ENCODE measurements at regions not wholly inside any gene's neighbourhood (a gene's known extent, or its start where the extent isn't known, plus 50 kb on each side); places are given as distances from the start of the nearest gene placed in this dataset.

GRCh38 chr20:40773376-40773775, 84.3 kb upstream of the MAFB start:
- ChIA-PET CTCF (interaction anchor here (0.6 to 1.0 kb wide), 5 partner anchors 10 to 435 kb away, joined by 3 to 4 read pairs (median 4); no protein-coding TSS in a partner anchor), POLR2A (ENCODE audit: low non-redundant PET) (no interaction called here)
- no peak for TF ChIP-seq CTCF (conservative IDR thresholded peaks at IDR 0.05; ENCODE audit: low read depth)
- DNase-seq (ENCODE audit: low spot score), result no peak
- H3K27ac ChIP-seq, result no peak overlapping the region

- CTCF ChIA-PET, result interaction anchor here (0.7 kb wide), 1 partner anchor 1256 kb away, joined by 3 read pairs; no protein-coding TSS in a partner anchor
Observed at GRCh38 chr20:40774252-40774651, 85.2 kb upstream of the MAFB start.

GRCh38 chr20:40775561-40776146, 86.6 kb upstream of the MAFB start:
- TF ChIP-seq CTCF (conservative IDR thresholded peaks at IDR 0.05; ENCODE audit: low read depth), result no peak
- ChIA-PET CTCF (interaction anchor here (0.6 to 1.4 kb wide), 2 partner anchors 188 to 432 kb away, joined by 3 to 6 read pairs; no protein-coding TSS in a partner anchor), POLR2A (ENCODE audit: low non-redundant PET) (no interaction called here)
- H3K27ac ChIP-seq, result no peak overlapping the region
- no peak for DNase-seq (ENCODE audit: low spot score)

More at GRCh38 chr20:40774252-40774651, 85.2 kb upstream of the MAFB start:
- no peak for TF ChIP-seq CTCF (conservative IDR thresholded peaks at IDR 0.05; ENCODE audit: low read depth)
- no peak overlapping the region for H3K27ac ChIP-seq
- DNase-seq (ENCODE audit: low spot score), result no peak
- POLR2A ChIA-PET (ENCODE audit: low non-redundant PET), result no interaction called here

GRCh38 chr20:40776466-40777457, 87.7 kb upstream of the MAFB start:
- TF ChIP-seq CTCF (conservative IDR thresholded peaks at IDR 0.05; ENCODE audit: low read depth), result no peak
- no peak for DNase-seq (ENCODE audit: low spot score)
- H3K27ac ChIP-seq, result no peak overlapping the region
- ChIA-PET CTCF (interaction anchor here (0.5 to 1.4 kb wide), 5 partner anchors 31 to 615 kb away, joined by 3 to 6 read pairs (median 3); no protein-coding TSS in a partner anchor), POLR2A (ENCODE audit: low non-redundant PET) (no interaction called here)

- POLR2A ChIA-PET (ENCODE audit: low non-redundant PET), result no interaction called here
- TF ChIP-seq CTCF (conservative IDR thresholded peaks at IDR 0.05; ENCODE audit: low read depth), result no peak
- no peak overlapping the region for H3K27ac ChIP-seq
- CTCF ChIA-PET, result interaction anchor here (1.9 kb wide), 1 partner anchor 36 kb away, joined by 4 read pairs; no protein-coding TSS in a partner anchor
- no peak for DNase-seq (ENCODE audit: low spot score)
Observed at GRCh38 chr20:40777653-40778052, 88.6 kb upstream of the MAFB start.

GRCh38 chr20:40778894-40779496, 90.0 kb upstream of the MAFB start:
- TF ChIP-seq CTCF (conservative IDR thresholded peaks at IDR 0.05; ENCODE audit: low read depth), result no peak
- CTCF ChIA-PET, result interaction anchor here (0.6 to 1.9 kb wide), 3 partner anchors 11 to 64 kb away, joined by 3 to 4 read pairs (median 3); no protein-coding TSS in a partner anchor
- POLR2A ChIA-PET (ENCODE audit: low non-redundant PET), result interaction anchor here (0.5 kb wide), 1 partner anchor 19 kb away, joined by 3 read pairs; no protein-coding TSS in a partner anchor
- no peak overlapping the region for H3K27ac ChIP-seq
- no peak for DNase-seq (ENCODE audit: low spot score)

All from RWPE1 (cell line).